ENCODE measurements at regions not wholly inside any gene's neighbourhood (a gene's known extent, or its start where the extent isn't known, plus 50 kb on each side); places are given as distances from the start of the nearest gene placed in this dataset.

DNA sequence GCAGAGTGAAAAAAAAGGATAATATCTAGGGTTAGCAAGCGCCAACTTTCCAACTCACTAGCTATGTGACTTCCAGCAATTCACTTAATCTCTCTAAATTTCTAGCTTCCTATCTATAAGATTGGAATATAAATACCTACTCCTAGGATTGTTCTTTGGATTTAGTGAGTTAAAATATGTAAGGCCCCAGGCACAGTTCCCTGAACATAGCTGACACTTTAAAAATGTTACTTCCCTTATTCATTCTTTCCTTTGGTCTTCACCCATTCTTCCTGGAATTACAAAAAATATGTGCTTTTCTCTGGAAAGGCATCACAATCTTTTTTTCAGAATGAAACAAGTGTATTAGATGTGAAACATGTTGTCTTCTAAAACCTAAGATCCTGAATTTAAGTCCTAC, 365.7 kb downstream of the RBM43 start:
- no peak overlapping the region for H3K27ac Mint-ChIP-seq (ENCODE audit: unreplicated experiment)
- no peak overlapping the region for H3K4me3 Mint-ChIP-seq (ENCODE audit: unreplicated experiment)
- peaks cover 10% of the 10 kb centered on the region for H3K36me3 Mint-ChIP-seq (ENCODE audit: unreplicated experiment)
- no peak for TF ChIP-seq CTCF (IDR thresholded peaks at IDR 0.05; ENCODE audit: partially characterized antibody, unreplicated experiment)
- no peaks in the 10 kb centered on the region for H3K27me3 Mint-ChIP-seq (ENCODE audit: unreplicated experiment)
- no peak for DNase-seq
- H3K4me1 Mint-ChIP-seq (ENCODE audit: low read depth, unreplicated experiment): no peaks in the 10 kb centered on the region
- no peaks in the 10 kb centered on the region for H3K9me3 Mint-ChIP-seq (ENCODE audit: unreplicated experiment)

- no peak for DNase-seq
- Mint-ChIP-seq H3K27me3 (ENCODE audit: unreplicated experiment) (no peaks in the 10 kb centered on the region), H3K36me3 (ENCODE audit: unreplicated experiment) (no peaks in the 10 kb centered on the region), H3K27ac (ENCODE audit: unreplicated experiment) (no peak overlapping the region), H3K4me1 (ENCODE audit: low read depth, unreplicated experiment) (peaks cover 6% of the 10 kb centered on the region), H3K4me3 (ENCODE audit: unreplicated experiment) (no peak overlapping the region), H3K9me3 (ENCODE audit: unreplicated experiment) (peaks cover 1% of the 10 kb centered on the region)
- TF ChIP-seq CTCF (IDR thresholded peaks at IDR 0.05; ENCODE audit: partially characterized antibody, unreplicated experiment): no peak
These were observed 372.5 kb downstream of the RBM43 start for GRCh38 chr2:150889141-150889540.

DNA sequence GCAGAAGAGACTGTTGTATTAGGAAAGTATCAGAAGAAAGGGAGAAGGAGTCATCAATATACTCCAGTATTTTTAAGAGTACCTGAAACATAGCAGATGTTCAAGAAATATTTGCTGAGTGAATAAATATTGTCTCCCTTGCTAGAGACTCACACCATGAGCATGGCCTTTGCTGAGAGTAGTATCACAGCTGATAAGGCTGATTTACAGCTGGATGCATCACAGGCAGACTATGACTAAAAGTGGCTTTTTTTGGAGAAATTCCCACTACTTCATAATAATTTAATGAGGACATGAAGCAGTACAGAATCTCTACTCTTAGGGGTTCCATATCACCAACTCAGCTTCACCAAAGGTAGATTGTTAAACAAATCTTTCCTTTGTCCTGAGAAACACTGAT, 373.3 kb downstream of the RBM43 start:
- H3K27ac Mint-ChIP-seq (ENCODE audit: unreplicated experiment): no peak overlapping the region
- H3K36me3 Mint-ChIP-seq (ENCODE audit: unreplicated experiment): no peaks in the 10 kb centered on the region
- peaks cover 1% of the 10 kb centered on the region for H3K9me3 Mint-ChIP-seq (ENCODE audit: unreplicated experiment)
- no peak for DNase-seq
- peaks cover 6% of the 10 kb centered on the region for H3K4me1 Mint-ChIP-seq (ENCODE audit: low read depth, unreplicated experiment)
- H3K4me3 Mint-ChIP-seq (ENCODE audit: unreplicated experiment): no peak overlapping the region
- TF ChIP-seq CTCF (IDR thresholded peaks at IDR 0.05; ENCODE audit: partially characterized antibody, unreplicated experiment): no peak
- H3K27me3 Mint-ChIP-seq (ENCODE audit: unreplicated experiment): no peaks in the 10 kb centered on the region

DNA sequence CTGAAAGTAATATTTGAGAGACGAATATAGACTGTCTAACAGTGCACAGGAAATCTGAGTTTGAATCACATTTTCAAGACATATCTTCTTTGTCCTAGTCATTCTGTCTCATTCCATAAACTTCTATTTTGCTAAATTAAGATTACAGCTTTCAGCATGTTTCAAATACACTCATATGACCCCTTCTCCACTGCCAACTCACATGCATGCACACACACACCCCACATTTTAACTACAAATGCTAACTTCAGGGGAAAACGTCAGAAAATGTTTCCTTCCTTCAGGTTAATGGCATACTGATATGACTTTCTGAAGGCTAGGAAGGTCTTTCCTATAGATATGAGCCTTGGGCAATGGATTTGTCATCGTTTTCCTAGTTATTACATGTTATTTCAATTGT, 373.7 kb downstream of the RBM43 start:
- TF ChIP-seq CTCF (IDR thresholded peaks at IDR 0.05; ENCODE audit: partially characterized antibody, unreplicated experiment): no peak
- DNase-seq: no peak
- H3K27me3 Mint-ChIP-seq (ENCODE audit: unreplicated experiment): no peaks in the 10 kb centered on the region
- no peaks in the 10 kb centered on the region for H3K36me3 Mint-ChIP-seq (ENCODE audit: unreplicated experiment)
- peaks cover 1% of the 10 kb centered on the region for H3K9me3 Mint-ChIP-seq (ENCODE audit: unreplicated experiment)
- H3K4me3 Mint-ChIP-seq (ENCODE audit: unreplicated experiment): no peak overlapping the region
- H3K4me1 Mint-ChIP-seq (ENCODE audit: low read depth, unreplicated experiment): peaks cover 6% of the 10 kb centered on the region
- no peak overlapping the region for H3K27ac Mint-ChIP-seq (ENCODE audit: unreplicated experiment)

- Mint-ChIP-seq H3K27me3 (ENCODE audit: unreplicated experiment) (no peaks in the 10 kb centered on the region), H3K9me3 (ENCODE audit: unreplicated experiment) (peaks cover 1% of the 10 kb centered on the region), H3K4me1 (ENCODE audit: low read depth, unreplicated experiment) (peaks cover 6% of the 10 kb centered on the region), H3K36me3 (ENCODE audit: unreplicated experiment) (no peaks in the 10 kb centered on the region), H3K4me3 (ENCODE audit: unreplicated experiment) (no peak overlapping the region), H3K27ac (ENCODE audit: unreplicated experiment) (no peak overlapping the region)
- TF ChIP-seq CTCF (IDR thresholded peaks at IDR 0.05; ENCODE audit: partially characterized antibody, unreplicated experiment): no peak
- no peak for DNase-seq
These were observed 375.8 kb downstream of the RBM43 start for GRCh38 chr2:150885774-150886386.

Data from glutamatergic neuron (in vitro differentiated cells).